D721Med (cell line): ENCODE measurements at regions not wholly inside any gene's neighbourhood (a gene's known extent, or its start where the extent isn't known, plus 50 kb on each side); places are given as distances from the start of the nearest gene placed in this dataset.

ENCODE experiments used
- DNase-seq: peaks from one replicate; pipeline ENCODE4 v3.0.0; 2011; ENCODE audit warnings: low spot score; ENCODE audit not compliant: insufficient read length
- FAIRE-seq: peaks from 2 replicates; lab custom pipeline; 2011; peaks lifted over from hg19 to GRCh38; lab: Jason Lieb, UNC
- CTCF ChIP-seq: IDR thresholded peaks from 2 replicates; pipeline ENCODE4 v1.5.1; 2012; ENCODE audit warnings: mild to moderate bottlenecking, control low read depth; ENCODE audit not compliant: insufficient read depth; ENCODE audit errors: missing control alignments

- DNase-seq (no peak), FAIRE-seq (no peak)
- no peak for TF ChIP-seq CTCF
Observed at GRCh38 chr15:95556866-95557225, 773.7 kb upstream of the NR2F2 start.

- TF ChIP-seq CTCF: no peak
- DNase-seq (no peak), FAIRE-seq (no peak)
Observed at GRCh38 chr15:95557226-95558046, 773.1 kb upstream of the NR2F2 start.

GRCh38 chr15:95558131-95558530, 772.4 kb upstream of the NR2F2 start:
- no peak for DNase-seq
- no peak for FAIRE-seq
- no peak for TF ChIP-seq CTCF

GRCh38 chr15:95558916-95559315, 771.6 kb upstream of the NR2F2 start:
- no peak for TF ChIP-seq CTCF
- DNase-seq (no peak), FAIRE-seq (no peak)

GRCh38 chr15:95559875-95560394, 770.6 kb upstream of the NR2F2 start:
- no peak for DNase-seq
- no peak for TF ChIP-seq CTCF
- no peak for FAIRE-seq

- DNase-seq: no peak
- TF ChIP-seq CTCF: no peak
- no peak for FAIRE-seq
Observed at GRCh38 chr15:95561463-95561862, 769.0 kb upstream of the NR2F2 start.

GRCh38 chr15:95563634-95564033, 766.9 kb upstream of the NR2F2 start:
- FAIRE-seq: no peak
- TF ChIP-seq CTCF: no peak
- DNase-seq: no peak
